DMS114 treated with DMSO at 0.1 percent for 48 hours (cell line): ENCODE measurements at regions not wholly inside any gene's neighbourhood (a gene's known extent, or its start where the extent isn't known, plus 50 kb on each side); places are given as distances from the start of the nearest gene placed in this dataset.
"Not testable (repeated sequence)": the region's sequence is repeated elsewhere in the genome, so short reads cannot be mapped to it uniquely, and the experiment has no call there.

ENCODE experiments used
- DNase-seq: peaks from one replicate; lab custom pipeline; 2025; ENCODE audit not compliant: unreplicated experiment; lab: John Stamatoyannopoulos, UW

DNA sequence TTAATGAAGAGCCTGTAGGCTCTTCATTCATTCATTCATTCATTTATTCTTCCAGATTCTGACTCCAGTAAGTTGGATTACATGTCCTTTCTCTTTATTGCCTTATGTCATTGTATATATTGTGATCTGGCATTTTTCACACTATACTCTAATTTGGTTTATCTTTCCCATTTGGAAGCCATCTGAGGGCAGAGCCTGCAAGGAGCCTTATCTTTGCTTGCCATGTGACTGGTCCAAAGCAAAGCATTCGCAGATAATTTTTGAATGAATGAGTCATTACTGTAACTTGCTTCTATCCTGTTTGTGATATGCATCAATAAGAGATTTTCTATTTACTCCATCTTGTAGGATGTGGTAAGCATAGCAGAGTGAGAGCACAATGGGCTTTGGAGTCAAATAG lies 108.4 kb upstream of the DAB1 start:
- no peak for DNase-seq

DNA sequence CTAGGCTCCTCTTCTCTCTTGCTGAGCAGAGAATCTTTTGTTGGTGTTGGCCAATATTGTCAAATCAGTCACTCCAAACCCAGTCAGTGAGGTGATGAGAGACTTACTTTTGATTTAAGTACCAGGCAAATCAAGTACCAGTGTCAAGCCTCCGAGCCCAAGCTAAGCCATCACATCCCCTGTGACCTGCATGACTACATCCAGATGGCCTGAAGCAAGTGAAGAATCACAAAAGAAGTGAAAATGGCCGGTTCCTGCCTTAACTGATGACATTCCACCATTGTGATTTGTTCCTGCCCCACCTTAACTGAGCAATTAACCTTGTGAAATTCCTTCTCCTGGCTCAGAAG lies 107.0 kb upstream of the DAB1 start:
- DNase-seq: not testable (repeated sequence)

DNA sequence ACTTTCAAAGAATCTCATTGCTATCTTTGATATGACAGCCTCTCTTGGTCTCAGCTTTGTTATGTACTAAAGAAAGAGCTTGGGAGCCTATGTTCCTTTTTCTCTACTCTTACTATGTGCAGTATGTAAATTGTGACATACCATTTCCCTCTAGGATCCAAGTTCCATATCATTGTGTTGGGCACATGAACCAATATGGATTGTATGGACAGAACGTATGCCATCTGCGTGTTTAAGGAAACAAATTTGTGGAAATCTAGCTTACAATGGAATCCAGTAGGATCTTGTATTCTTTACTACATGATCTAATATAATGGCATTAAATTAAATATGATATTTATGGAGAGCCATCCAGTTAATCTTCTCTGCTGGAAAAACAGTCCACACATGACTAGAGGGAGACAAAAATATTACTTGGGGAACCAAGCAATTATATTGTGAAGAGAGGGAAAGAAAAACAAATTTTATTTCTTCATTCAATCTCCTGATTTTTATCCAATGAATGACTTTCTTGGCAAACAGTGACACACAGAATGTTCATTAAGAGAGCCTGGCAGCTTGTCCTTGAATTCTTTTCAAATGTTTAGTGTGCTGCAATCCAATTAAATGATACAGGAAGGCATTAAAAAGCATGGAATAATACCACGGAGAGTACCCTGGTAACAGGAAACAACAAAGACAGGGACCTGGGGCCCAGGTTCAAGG lies 106.5 kb upstream of the DAB1 start:
- no peak for DNase-seq

DNA sequence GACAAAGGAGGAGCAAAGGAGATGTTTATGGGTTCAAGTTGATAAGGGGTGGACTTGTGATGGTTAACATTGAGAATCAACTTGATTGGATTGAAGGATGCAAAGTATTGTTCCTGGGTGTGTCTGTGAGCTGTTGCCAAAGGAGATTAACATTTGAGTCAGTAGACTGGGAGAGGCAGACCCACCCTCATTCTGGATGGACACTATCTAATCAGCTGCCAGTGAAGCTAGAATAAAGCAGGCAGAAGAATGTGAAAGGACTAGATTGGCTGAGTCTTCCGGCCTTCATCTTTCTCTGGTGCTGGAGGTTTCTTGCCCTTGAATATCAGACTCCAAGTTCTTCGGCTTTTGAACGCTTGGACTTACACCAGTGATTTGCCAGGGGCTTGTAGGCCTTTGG lies 98.7 kb upstream of the DAB1 start:
- no peak for DNase-seq

DNA sequence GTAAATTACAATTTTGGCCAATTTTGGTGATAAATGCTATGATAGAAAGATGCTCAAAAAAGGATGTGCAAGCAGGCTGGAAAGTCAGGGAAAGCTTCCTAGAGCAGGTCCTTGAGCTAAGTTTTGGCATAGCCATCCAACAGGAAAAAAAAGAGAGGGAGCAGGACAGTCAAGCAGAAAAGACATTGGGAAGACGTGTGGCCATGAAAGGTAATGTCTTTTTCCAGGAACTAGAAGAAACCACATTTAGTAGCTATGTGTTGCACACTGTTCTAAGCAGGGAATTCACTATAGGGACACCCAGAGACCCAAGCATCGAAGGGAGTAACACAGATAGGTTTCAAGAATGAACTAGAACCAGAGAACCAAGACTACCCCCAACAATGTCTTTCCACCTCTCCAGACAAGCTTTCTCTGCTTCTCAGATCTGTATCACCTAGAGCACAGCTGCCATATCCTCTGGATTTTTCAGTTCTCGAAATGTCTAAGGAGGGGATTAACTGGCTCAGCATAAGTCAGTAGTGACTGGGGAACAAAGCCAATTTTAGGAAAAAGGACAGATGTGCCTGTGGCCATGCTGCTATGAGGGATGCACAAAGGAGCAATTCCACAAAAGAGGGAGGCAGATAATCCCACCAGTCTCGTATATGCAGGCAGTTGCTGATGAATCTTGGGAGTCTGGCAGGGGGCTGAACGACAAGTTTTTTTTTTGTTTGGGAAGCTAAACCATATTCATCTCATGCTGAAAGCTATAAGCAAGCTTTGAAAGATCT lies 97.1 kb upstream of the DAB1 start:
- DNase-seq: no peak

DNA sequence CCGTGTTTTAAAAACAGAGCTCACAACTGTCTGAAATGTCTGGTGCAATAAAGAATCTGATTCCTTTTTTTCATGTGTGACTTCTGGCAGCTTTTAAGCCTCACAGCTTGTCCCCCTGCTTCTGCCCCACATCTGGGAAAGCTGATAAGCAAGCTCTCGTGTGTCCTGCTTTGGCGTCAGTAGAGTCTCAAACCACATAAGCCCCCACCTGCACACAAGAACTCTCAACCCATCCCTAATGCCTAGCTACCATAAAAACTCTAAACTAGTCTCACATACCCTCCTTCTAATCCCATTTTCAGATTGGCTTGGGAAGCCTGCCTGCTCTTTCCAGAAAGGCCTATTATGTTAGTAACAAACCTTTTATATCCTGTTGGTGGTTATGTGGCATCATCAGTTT lies 94.6 kb upstream of the DAB1 start:
- no peak for DNase-seq

DNA sequence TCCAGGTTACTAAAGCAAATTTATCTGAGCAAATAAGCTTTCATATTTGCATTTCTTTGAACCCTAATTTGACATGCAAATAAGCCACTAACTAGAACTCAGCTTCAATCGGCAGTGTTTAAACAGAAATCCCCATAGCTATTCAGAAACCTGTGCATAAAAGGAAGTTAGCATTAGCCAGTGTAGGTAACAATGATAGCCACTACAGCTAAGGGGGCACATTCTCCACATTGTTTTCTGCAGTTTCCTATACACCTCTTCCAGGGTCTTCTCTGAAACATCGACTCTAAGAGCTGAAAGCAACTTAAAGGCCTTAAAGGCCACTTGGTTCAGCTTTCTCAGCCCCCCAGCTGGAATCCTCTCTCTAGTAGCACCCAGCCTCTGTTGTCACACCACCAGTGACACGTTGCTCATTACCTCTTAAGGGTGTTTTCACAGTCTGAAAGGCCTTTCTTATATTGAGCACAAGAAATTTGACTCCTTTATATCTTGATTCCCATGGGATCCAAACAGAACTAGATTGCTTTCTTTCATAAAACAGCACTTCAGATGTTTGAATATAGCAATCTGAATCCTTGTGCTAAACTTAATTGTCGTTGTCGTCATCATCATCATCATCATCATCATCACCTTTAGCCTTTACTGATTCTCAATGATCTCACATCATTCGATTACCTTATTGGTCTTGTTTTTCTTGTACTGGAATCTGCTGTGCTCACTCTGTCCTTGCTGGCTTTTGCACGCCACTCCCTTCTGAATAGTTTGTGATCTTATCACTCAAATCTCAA lies 93.9 kb upstream of the DAB1 start:
- DNase-seq: no peak

DNA sequence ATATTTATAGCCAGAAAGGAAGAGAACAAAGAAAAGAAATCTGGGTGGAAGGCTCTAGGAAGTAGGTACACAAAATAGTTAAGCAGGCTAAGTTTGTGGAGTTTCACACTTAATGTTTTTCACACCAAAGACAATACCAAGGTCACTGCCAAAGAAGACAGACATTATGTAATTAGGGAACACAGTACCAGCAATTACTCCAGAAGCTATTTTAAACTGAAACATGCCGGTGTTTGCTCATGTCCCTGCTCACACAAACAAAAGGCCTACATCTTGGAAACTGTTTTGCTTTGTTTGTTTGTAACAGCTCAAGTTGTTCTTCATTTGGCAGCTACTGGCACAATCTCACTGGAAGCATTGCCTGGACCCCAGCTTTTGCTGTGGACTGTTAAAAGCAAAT lies 88.5 kb upstream of the DAB1 start:
- DNase-seq: no peak

DNA sequence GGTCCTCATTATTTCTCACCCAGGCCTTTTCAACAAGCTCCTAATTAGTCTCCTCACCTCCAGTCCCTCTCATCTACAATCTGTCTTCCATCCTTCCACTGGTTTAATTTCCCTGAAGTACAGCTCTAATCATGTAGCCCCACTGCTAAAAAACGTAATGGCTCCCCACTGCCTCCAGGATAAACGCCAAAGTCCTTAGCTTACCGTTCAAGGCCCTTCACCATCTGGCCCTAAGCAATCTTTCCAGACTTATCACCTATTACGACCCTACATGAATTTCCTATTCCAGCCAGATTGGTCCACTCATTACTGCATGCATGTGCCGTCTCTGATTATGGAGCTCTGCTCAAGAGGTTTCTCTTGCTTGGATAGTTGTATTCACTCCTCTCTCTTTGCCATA lies 83.1 kb upstream of the DAB1 start:
- no peak for DNase-seq

DNA sequence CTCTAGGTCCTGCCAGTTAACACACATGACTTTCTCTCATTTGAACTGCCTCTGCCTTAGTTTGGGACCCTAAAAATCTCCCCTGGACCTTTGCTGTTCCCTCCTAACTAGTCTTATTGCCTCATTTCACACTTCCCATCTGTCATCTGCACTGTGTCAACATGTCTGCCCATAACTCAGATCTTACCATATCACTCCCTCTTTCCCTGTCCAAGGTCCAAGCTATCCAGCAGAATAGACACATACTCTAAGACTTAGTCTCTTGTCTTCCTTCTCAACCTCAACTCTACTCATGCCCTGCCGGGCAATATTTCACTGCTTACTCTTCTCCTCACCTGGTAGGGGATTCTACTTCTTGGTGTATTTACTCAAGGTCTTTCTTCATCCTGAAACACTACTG lies 79.5 kb upstream of the DAB1 start:
- DNase-seq: no peak

DNA sequence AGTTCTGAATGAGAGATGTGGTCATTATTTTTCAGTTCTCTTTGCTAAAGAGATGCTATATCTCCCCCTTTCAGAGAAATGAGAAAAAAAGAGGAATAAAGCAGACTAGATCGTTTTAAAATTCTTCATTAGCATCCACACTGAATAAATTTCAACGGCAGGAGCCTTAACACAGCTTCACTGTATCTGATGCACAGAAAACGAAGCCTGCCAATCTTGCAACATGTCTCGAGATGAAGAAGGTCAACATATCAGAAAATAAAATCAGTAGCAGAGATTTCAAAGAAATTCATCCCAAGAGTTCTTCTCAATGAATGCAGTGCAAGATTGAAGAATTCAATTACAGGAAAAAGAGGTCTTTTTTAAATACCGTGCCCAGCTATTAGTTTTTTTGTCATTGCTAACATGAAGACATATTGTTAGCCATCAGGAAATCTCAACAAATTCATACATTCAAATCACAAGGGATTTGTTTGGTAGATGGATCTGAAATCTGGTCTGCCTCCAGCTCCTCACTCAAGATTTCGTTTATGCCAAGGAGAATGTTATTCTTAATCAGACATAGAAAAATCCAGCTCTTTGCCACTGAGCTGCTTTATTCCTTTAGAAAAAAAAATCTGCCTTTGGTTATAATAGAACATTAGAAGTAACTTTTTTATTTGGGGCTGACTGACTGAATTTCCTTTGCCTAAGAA lies 76.4 kb upstream of the DAB1 start:
- no peak for DNase-seq

DNA sequence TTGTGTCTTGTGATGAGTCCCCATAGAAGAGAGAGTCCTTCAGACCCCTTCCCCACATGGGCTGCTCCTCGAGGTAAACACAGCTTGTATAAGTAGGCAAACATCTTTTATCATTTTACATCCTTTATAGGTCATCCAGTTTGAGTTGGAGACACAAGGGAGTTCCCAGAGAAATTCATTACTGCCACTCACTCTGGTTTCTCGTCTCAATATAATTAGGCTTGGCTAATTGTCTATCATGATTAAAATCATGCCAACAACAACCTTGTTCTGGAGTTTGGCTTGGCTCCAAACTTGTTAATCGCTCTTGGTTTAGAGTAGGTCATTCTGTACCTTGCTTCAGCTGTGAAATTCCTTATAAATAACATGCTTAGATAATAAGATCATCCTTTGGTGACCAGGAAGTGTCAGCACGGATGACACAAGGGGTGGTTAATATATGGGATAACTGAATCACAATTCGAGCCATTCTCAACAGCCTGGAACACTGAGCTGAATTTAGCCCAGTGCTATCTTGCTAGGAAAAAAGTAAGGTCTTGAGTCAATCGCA lies 70.7 kb upstream of the DAB1 start:
- DNase-seq: no peak

DNA sequence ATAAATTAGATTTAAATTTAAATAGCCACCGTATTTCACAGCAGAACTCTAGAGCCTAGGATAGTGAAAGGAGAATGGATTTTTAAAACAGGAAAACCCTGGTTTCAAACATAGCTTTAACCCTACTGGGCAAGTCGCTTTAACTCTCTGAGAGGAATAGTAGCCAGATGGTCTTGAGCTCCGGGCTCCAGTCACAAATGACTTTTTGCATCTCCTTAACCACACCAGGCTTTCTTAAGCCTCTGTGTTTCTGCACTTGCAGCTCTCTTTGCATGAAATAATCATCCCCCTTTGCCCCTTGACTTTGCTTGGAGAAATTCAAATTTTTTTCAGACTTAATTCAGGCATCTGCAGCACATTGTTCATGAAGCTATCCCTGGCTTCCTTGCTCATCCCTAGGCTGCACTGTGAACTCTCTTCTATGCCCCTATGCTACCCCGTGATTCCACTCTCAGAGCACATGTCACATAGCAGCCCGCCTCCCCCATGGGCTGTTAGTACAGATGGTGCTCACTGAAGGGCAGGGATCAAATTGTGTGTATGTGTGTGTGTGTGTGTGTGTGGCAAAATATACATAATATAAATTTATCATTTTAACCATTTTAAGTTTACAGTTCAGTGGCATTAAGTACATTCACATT lies 68.8 kb upstream of the DAB1 start:
- no peak for DNase-seq

DNA sequence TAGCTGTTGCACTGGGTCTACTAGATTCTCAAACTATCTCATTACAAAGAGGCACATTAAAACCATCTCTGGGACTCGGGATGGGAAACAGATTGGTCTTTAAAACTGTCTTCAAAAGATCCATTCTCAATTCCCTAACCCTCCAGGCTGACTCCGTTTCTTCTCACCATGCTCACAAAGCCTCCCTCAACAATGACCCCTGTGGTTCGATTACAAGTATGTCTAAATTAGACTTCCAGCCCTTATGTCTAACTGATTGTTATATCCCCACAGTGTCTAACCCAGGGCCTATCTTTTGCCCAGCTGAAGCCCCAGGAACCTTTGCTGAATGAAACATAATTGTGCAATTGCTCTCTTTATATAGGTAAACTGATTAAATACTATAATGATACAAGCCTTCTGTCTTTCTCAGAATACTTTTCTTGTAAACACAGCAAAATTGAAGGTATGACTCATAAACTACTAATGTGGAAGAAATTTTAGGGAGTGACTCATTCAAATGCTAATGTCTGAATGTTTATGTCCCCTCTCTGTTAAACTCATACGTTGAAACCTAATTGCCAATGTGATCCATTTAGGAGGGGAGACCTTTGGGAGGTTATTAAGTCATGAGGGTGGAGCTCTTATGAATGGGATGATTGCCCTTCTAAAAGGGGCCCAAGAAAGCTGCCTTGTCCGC lies 65.6 kb upstream of the DAB1 start:
- DNase-seq: no peak

DNA sequence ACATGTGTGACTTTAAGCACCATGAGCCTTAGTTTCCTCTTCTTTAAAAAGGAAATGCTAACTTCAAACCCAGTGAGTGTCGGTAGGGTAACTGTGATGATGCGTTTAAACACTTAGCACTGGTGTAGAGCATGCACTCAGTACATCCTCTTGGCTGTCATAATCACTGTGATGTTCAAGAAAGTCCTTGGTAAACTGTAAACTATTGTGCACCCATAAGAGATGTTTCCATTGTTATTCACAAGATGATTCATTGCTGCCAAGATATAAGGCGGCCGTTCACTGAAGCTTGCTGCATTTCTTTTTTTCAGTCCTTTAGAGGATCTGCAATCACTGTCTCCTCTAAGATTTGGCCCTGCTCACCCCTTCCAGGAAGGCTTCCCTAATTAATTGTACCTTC lies 61.8 kb upstream of the DAB1 start:
- no peak for DNase-seq

DNA sequence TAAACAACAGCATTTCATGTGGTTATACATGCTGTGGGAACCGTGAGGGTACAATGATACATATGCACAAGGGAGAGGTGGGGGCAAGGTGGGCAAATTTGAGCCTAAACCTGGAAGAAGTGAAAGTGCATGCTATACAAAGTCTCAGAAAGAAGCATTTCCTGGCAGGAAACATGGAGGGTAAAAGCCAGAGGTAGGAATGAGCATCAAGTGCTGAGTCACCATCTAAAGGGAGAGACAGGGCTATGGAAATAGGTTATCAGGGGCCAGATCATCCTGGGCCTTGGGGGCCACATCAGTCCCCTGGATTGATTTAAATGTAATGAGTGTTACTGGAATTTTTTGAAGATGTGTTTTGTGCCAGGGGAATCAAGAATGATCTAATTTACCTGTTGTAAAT lies 60.1 kb upstream of the DAB1 start:
- no peak for DNase-seq

DNA sequence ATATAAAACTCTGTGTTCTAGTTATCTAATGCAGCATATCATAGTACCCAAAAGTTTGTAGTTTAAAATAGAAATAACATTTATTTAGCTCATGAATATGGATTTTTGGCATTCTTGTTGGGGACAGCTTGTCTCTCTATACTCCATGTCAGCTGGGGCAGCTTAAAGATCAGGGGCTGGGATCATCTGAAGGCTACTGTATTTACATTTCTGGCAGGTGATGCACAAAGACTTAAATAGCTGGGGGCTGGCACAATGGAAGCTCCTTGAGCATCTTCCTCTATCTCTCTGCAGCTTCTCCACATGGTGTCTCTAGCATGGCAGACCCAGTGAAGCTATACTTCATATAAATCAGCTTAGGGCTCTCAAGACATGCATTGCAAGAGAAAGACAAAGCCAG lies 55.6 kb upstream of the DAB1 start:
- no peak for DNase-seq

DNA sequence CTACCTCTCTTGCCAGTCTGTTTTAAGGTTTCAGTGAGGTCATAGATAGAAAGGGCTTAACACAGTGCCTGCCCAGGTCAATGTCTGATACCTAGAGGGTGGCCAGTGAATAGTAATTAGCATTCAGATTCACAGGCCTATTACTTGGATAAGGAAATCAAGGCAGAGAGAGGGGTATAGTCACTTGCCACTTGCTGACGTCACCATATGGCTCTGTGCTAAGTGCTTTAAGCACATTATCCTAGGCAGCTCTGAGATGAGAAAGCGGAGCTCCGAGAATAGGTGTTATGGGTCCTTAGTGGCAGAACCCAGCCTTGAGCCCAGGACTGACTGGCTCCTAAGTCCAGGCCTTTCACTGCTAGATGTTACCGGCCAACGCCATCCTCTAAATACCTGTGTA lies 51.5 kb upstream of the DAB1 start:
- DNase-seq: no peak

DNA sequence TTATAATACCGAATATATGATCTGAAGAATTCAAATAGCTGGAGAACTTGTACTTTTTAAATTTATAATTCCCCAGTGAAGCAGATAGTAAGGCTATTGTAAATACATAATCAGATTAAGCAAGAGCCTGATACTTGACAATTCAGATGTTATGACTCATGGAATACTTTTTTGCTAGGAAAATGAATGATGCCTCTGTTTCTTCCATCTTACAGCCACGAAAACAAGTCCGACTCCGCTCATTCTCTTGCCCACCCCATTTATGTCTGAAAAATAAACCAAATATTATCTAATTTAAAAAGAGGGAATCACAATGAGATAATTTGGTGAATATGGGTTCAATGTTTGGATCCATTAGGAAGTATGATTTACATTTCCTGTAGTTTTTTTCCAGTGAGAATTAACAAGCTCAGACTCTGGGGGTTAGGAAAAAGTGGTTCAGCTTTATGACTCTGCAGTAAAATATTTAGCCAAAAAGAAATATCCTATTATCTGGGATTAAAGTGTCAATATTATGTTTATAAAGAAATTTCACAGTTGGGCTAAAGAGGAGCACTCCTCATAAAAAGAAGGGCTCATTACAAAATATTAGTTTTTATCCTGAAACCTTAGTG lies 50.4 kb upstream of the DAB1 start:
- no peak for DNase-seq
